Spleen (tissue), 7 donors: ENCODE measurements at regions not wholly inside any gene's neighbourhood (a gene's known extent, or its start where the extent isn't known, plus 50 kb on each side); places are given as distances from the start of the nearest gene placed in this dataset.

Experiments
- CTCF ChIP-seq, 11 experiments: fragments of 200-600 bp in 7 of 11; fragments of 450-650 bp in 4 of 11; sonication (generic) in 4 of 11; IDR thresholded peaks in 8 of 11; conservative IDR thresholded peaks in 3 of 11; 1 replicate in 7 of 11; 2 replicates in 4 of 11; pipeline versions ENCODE4 v1.4.0 to v1.8.0; 2016 to 2021; ENCODE audit warnings: antibody characterized with exemption in 11 of 11, inconsistent platforms in 4 of 11, mild to moderate bottlenecking in 1 of 11
- POLR2A ChIP-seq, 3 donors: fragments of 450-650 bp; IDR thresholded peaks; one replicate each; pipeline ENCODE4 v1.5.1; 2017; ENCODE audit warnings: antibody characterized with exemption in 3 of 3, mild to moderate bottlenecking in 1 of 3
- POLR2AphosphoS5 ChIP-seq, 3 donors: sonication (generic); formaldehyde crosslinking; IDR thresholded peaks; one replicate each; pipeline ENCODE4 v1.5.1; 2017; ENCODE audit warnings: antibody characterized with exemption in 3 of 3
- donor health status: DM: no; HTN: no; CAD: no; lungs with moderate emphysema.
- donor health status: DM: no; HTN: no; CAD: no.
- donor health status: DM: no; HTN: no; CAD: no.

- no peak for TF ChIP-seq POLR2A (IDR thresholded peaks at IDR 0.05)
- TF ChIP-seq CTCF (IDR thresholded peaks at IDR 0.05 in 8 of 11, conservative IDR thresholded peaks at IDR 0.05 in 3 of 11): no peak
- TF ChIP-seq POLR2AphosphoS5 (IDR thresholded peaks at IDR 0.05): no peak
Measured at GRCh38 chr2:12109363-12110017, 363.1 kb downstream of the LPIN1 start.
